Stimulated activated CD4-positive, alpha-beta T cell treated with anti-CD3 and anti-CD28 coated beads, Interleukin-15, amount 100 ng/mL, for 24 hours (primary cell): ENCODE measurements at regions not wholly inside any gene's neighbourhood (a gene's known extent, or its start where the extent isn't known, plus 50 kb on each side); places are given as distances from the start of the nearest gene placed in this dataset.

Source experiments
- DNase-seq: peaks from one replicate; pipeline ENCODE4 v3.0.0-alpha.2; 2020

- no peak for DNase-seq
Measured at GRCh38 chr13:100933841-100934240, 259.2 kb upstream of the TMTC4 start.

- no peak for DNase-seq
Measured at GRCh38 chr13:100922599-100922998, 248.0 kb upstream of the TMTC4 start.

- DNase-seq, result no peak
Measured at GRCh38 chr13:100921139-100921538, 246.5 kb upstream of the TMTC4 start.

- DNase-seq, result no peak
Measured at GRCh38 chr13:100917011-100917410, 242.4 kb upstream of the TMTC4 start.

GRCh38 chr13:100913143-100913542 is 238.5 kb upstream of the TMTC4 start:
- DNase-seq, result no peak

- DNase-seq, result no peak
Measured at GRCh38 chr13:100904293-100904976, 229.8 kb upstream of the TMTC4 start.

GRCh38 chr13:100899720-100900316 is 225.2 kb upstream of the TMTC4 start:
- DNase-seq, result no peak

GRCh38 chr13:100898431-100898830 is 223.8 kb upstream of the TMTC4 start:
- no peak for DNase-seq

- no peak for DNase-seq
Measured at GRCh38 chr13:100895651-100896050, 221.1 kb upstream of the TMTC4 start.

GRCh38 chr13:100892981-100893380 is 218.4 kb upstream of the TMTC4 start:
- DNase-seq, result no peak

- no peak for DNase-seq
Measured at GRCh38 chr13:100890645-100891044, 216.1 kb upstream of the TMTC4 start.

- no peak for DNase-seq
Measured at GRCh38 chr13:100887729-100888151, 213.1 kb upstream of the TMTC4 start.

- no peak for DNase-seq
Measured at GRCh38 chr13:100883453-100883852, 208.9 kb upstream of the TMTC4 start.

- DNase-seq, result no peak
Measured at GRCh38 chr13:100881291-100881864, 206.8 kb upstream of the TMTC4 start.

- DNase-seq, result no peak
Measured at GRCh38 chr13:100880166-100880565, 205.6 kb upstream of the TMTC4 start.

- DNase-seq, result no peak
Measured at GRCh38 chr13:100879255-100879654, 204.7 kb upstream of the TMTC4 start.

- no peak for DNase-seq
Measured at GRCh38 chr13:100876044-100876403, 201.4 kb upstream of the TMTC4 start.

- DNase-seq, result peak; percentile 4
Measured at GRCh38 chr13:100875392-100876043, 200.9 kb upstream of the TMTC4 start.

GRCh38 chr13:100872761-100873160 is 198.2 kb upstream of the TMTC4 start:
- no peak for DNase-seq

- no peak for DNase-seq
Measured at GRCh38 chr13:100870898-100871297, 196.3 kb upstream of the TMTC4 start.

- no peak for DNase-seq
Measured at GRCh38 chr13:100860866-100861265, 186.3 kb upstream of the TMTC4 start.

GRCh38 chr13:100859861-100860260 is 185.3 kb upstream of the TMTC4 start:
- DNase-seq, result no peak

- DNase-seq, result no peak
Measured at GRCh38 chr13:100855151-100855550, 180.6 kb upstream of the TMTC4 start.

GRCh38 chr13:100854006-100854405 is 179.4 kb upstream of the TMTC4 start:
- DNase-seq, result no peak
